ENCODE measurements at regions not wholly inside any gene's neighbourhood (a gene's known extent, or its start where the extent isn't known, plus 50 kb on each side); places are given as distances from the start of the nearest gene placed in this dataset.

- no peak for TF ChIP-seq TAF1 (IDR thresholded peaks at IDR 0.05; ENCODE audit: low read depth)
- no peak for TF ChIP-seq CEBPB (IDR thresholded peaks at IDR 0.05)
- TF ChIP-seq TCF12 (IDR thresholded peaks at IDR 0.05; ENCODE audit: low read depth) = no peak
- no peak for TF ChIP-seq REST (IDR thresholded peaks at IDR 0.05; ENCODE audit: low read depth)
- no peak for TF ChIP-seq MAX (IDR thresholded peaks at IDR 0.05)
- no peak for TF ChIP-seq YY1 (IDR thresholded peaks at IDR 0.05; ENCODE audit: low read depth)
- no peak for TF ChIP-seq ZBTB7A (IDR thresholded peaks at IDR 0.05; ENCODE audit: low read depth)
- TF ChIP-seq RAD21 (IDR thresholded peaks at IDR 0.05; ENCODE audit: low read depth) = no peak
- TF ChIP-seq USF1 (IDR thresholded peaks at IDR 0.05) = no peak
Measured at GRCh38 chr17:13749166-13749890, 147.6 kb upstream of the HS3ST3A1 start.
